ENCODE measurements at regions not wholly inside any gene's neighbourhood (a gene's known extent, or its start where the extent isn't known, plus 50 kb on each side); places are given as distances from the start of the nearest gene placed in this dataset.

DNA sequence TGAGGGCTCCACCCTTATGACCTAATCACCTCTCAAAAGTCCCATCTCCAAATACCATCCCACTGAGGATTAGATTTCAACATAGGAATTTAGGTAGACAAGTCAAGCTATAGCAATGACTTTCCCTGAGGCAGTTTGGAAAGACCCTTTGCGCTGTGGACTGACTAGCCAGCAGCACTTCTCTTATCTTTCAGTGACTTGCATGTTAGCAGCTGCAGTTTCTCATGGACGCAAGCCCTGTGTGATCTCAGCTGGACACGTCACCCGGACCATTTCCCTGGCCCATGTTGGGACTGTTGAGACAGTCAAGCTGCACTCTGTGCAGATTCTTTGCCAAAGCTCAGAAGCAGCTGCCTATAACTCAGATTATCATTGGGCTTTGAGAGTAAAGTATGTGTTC lies 408.1 kb upstream of the USP24 start:
- no TSS peak for BruUV-seq (replicated peaks)
- 6% methylated on average over 4 of the region's 4 CpGs for WGBS (ENCODE audit: insufficient coverage, insufficient replicate concordance, low lambda C conversion rate, missing lambda C conversion rate)
- no peak overlapping the region for H3K4me3 ChIP-seq

More for the DNA sequence above, 408.1 kb upstream of the USP24 start:
- no peak for FAIRE-seq
- no peak for TF ChIP-seq EZH2 (IDR thresholded peaks at IDR 0.05; ENCODE audit: borderline replicate concordance, control insufficient read depth, low read depth, low read length)
- TF ChIP-seq CBX3 (IDR thresholded peaks at IDR 0.05; ENCODE audit: borderline replicate concordance, low read depth): no peak
- TF ChIP-seq POU2F2 (IDR thresholded peaks at IDR 0.05; ENCODE audit: borderline replicate concordance, low read depth, low read length): no peak
- TF ChIP-seq, protein P1, sequence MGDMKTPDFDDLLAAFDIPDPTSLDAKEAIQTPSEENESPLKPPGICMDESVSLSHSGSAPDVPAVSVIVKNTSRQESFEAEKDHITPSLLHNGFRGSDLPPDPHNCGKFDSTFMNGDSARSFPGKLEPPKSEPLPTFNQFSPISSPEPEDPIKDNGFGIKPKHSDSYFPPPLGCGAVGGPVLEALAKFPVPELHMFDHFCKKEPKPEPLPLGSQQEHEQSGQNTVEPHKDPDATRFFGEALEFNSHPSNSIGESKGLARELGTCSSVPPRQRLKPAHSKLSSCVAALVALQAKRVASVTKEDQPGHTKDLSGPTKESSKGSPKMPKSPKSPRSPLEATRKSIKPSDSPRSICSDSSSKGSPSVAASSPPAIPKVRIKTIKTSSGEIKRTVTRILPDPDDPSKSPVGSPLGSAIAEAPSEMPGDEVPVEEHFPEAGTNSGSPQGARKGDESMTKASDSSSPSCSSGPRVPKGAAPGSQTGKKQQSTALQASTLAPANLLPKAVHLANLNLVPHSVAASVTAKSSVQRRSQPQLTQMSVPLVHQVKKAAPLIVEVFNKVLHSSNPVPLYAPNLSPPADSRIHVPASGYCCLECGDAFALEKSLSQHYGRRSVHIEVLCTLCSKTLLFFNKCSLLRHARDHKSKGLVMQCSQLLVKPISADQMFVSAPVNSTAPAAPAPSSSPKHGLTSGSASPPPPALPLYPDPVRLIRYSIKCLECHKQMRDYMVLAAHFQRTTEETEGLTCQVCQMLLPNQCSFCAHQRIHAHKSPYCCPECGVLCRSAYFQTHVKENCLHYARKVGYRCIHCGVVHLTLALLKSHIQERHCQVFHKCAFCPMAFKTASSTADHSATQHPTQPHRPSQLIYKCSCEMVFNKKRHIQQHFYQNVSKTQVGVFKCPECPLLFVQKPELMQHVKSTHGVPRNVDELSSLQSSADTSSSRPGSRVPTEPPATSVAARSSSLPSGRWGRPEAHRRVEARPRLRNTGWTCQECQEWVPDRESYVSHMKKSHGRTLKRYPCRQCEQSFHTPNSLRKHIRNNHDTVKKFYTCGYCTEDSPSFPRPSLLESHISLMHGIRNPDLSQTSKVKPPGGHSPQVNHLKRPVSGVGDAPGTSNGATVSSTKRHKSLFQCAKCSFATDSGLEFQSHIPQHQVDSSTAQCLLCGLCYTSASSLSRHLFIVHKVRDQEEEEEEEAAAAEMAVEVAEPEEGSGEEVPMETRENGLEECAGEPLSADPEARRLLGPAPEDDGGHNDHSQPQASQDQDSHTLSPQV (IDR thresholded peaks at IDR 0.05): no peak
- TF ChIP-seq ZNF217 (IDR thresholded peaks at IDR 0.05): no peak
- no peak for TF ChIP-seq POLR2A (IDR thresholded peaks at IDR 0.05; ENCODE audit: low read depth, low read length)
- TF ChIP-seq ZNF274 (IDR thresholded peaks at IDR 0.05; ENCODE audit: insufficient read depth, insufficient read length): no peak
- ChIA-PET SMC1A (ENCODE audit: uncharacterized antibody, unreplicated experiment) (interaction anchor here (1.1 kb wide), 1 partner anchor 15 kb away, joined by 3 read pairs; no protein-coding TSS in a partner anchor), POLR2A (no interaction called here), RAD21 (ENCODE audit: unreplicated experiment) (no interaction called here), CTCF (no interaction called here)
- Histone ChIP-seq H3K4me2 (ENCODE audit: control insufficient read depth, insufficient read depth) (no peak overlapping the region), H3K79me2 (ENCODE audit: control insufficient read depth, insufficient read depth, low read length) (no peaks in the 10 kb centered on the region), H3K4me1 (ENCODE audit: control insufficient read depth, insufficient read depth, low read length) (no peaks in the 10 kb centered on the region), H4K20me1 (ENCODE audit: control insufficient read depth, insufficient read depth) (no peaks in the 10 kb centered on the region), H2AFZ (ENCODE audit: control insufficient read depth, low read depth, low read length) (no peak overlapping the region), H3K27ac (ENCODE audit: control insufficient read depth, insufficient read depth) (no peak overlapping the region), H3K36me3 (ENCODE audit: control insufficient read depth in 2 of 2, insufficient read depth in 2 of 2, low read length in 1 of 2) (no peaks in the 10 kb centered on the region), H3K9me3 (replicated peaks; ENCODE audit: control insufficient read depth, insufficient read depth, low read length) (no peaks in the 10 kb centered on the region), H3K27me3 (replicated peaks in 1 of 2; ENCODE audit: control insufficient read depth in 2 of 2, insufficient read depth in 2 of 2, low read length in 1 of 2) (no peaks in the 10 kb centered on the region; a peak in 1 of 4 replicates), H3K9ac (ENCODE audit: control insufficient read depth, insufficient read depth, low read length) (no peak overlapping the region)
- no peak for DNase-seq (ENCODE audit: low read depth, low spot score)
- intact Hi-C loops (cut with micrococcal nuclease; ENCODE audit: unreplicated experiment) (no loop called here), in situ Hi-C loops (cut with MboI) (no loop called here)
- no peak for ATAC-seq
